GM12891 (cell line): ENCODE measurements at regions not wholly inside any gene's neighbourhood (a gene's known extent, or its start where the extent isn't known, plus 50 kb on each side); places are given as distances from the start of the nearest gene placed in this dataset.

Experiments
- DNase-seq: peaks from one replicate; pipeline ENCODE4 v3.0.0; 2011; ENCODE audit warnings: low spot score; ENCODE audit not compliant: insufficient read length
- FAIRE-seq: peaks from 2 replicates; lab custom pipeline; 2011; peaks lifted over from hg19 to GRCh38; lab: Jason Lieb, UNC
- PAX5 ChIP-seq: IDR thresholded peaks from 2 replicates; pipeline ENCODE4 v1.6.1; 2011; ENCODE audit warnings: low read length, moderate library complexity, mild to moderate bottlenecking; ENCODE audit not compliant: insufficient read depth, severe bottlenecking
- POLR2A ChIP-seq: IDR thresholded peaks from 2 replicates; pipeline ENCODE4 v1.6.1; 2011; ENCODE audit warnings: low read depth, low read length, control low read depth
- POLR2AphosphoS5 ChIP-seq: IDR thresholded peaks from 2 replicates; pipeline ENCODE4 v1.6.1; 2011; ENCODE audit warnings: low read depth, low read length, control low read depth
- POU2F2 ChIP-seq: IDR thresholded peaks from 2 replicates; pipeline ENCODE4 v1.6.1; 2011; ENCODE audit warnings: low read depth, mild to moderate bottlenecking, control low read depth, low read length, moderate library complexity
- SPI1 ChIP-seq: IDR thresholded peaks from 2 replicates; pipeline ENCODE4 v1.6.1; 2011; ENCODE audit warnings: low read depth, low read length, control low read depth
- TAF1 ChIP-seq: IDR thresholded peaks from 2 replicates; pipeline ENCODE4 v1.6.1; 2011; ENCODE audit warnings: low read depth, low read length, control low read depth

DNA sequence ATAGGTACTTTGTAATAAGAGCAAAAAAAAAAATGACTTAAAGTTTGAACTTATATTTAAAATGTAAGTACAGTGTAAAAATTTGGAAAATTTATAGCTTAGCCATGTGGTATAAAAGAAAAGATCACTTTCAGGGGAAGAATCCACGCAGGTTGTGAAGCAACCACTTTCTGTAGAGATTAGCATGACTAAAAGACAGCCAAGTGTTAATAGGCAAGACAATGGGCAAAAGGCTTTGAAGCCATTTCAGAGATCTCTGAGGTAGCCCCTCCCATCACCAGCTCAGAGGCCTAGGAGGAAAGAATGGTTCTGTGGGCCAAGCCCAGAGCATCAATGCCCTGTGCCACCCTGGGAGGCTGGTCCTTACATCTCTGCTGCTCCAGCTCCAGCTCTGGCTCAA lies 346.3 kb upstream of the CHD1 start:
- DNase-seq (no peak), FAIRE-seq (no peak)
- TF ChIP-seq PAX5: no peak
- TF ChIP-seq POLR2A: no peak
- no peak for TF ChIP-seq SPI1
- no peak for TF ChIP-seq POU2F2
- no peak for TF ChIP-seq TAF1
- no peak for TF ChIP-seq POLR2AphosphoS5

DNA sequence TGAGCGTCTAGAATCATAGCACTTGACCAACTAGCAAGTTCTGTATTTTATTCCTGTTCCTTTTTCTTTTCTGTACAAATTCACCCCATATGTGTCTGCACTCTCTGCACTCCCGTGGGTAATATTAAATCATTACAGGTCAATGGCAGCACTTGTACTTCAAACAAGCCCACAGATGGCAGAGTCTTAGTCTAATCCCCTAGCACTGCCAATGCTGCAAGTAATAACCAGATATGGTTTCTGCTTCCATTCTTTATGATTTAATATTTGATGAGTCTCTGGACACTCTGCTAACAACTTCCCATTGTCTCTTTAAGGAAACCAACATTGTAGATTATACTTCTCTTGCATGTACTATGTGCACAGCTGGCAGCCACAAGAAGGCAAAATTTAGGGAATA lies 343.8 kb upstream of the CHD1 start:
- DNase-seq (no peak), FAIRE-seq (no peak)
- TF ChIP-seq PAX5: no peak
- no peak for TF ChIP-seq TAF1
- no peak for TF ChIP-seq POLR2A
- no peak for TF ChIP-seq POU2F2
- TF ChIP-seq SPI1: no peak
- TF ChIP-seq POLR2AphosphoS5: no peak

DNA sequence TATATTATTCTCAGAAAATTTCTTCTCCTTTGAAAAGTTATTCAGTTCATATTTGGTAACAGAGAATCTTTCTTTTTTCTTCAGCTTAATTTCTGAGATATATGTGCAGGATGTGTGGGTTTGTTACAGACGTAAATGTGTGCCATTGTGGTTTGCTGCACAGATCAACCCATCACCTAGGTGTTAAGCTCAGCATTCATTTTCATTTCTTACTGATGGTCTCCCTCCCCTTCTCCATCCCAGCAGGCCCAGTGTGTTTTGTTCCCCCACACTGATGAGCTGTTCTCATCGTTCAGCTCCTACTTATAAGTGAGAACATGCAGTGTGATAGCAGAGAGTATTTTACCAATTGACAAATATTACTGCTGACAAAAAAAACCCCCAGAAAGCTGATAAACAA lies 330.0 kb upstream of the CHD1 start:
- no peak for TF ChIP-seq POLR2A
- FAIRE-seq (no peak), DNase-seq (no peak)

DNA sequence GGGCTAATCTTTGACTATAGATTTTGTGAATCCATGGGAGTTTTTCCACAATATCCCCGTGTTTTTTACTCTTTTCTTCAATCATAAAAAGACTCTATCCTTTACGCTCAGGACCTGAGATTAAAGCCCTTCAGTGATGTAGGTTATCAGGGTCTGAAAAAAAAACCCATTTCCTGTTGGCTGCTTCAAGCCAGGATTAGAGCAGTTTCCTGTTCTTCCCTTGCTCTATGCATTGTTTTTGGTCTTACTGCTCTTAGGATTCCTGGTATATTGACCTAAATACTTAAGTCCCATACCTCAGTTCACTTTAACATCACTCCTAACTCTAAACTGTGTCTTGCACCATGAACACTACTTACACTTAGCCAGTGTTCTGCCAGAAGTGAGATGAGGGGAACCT lies 319.3 kb upstream of the CHD1 start:
- FAIRE-seq: no peak
- no peak for DNase-seq
- TF ChIP-seq POLR2A (no peak), PAX5 (no peak), POLR2AphosphoS5 (no peak), SPI1 (no peak), TAF1 (no peak), POU2F2 (no peak)

DNA sequence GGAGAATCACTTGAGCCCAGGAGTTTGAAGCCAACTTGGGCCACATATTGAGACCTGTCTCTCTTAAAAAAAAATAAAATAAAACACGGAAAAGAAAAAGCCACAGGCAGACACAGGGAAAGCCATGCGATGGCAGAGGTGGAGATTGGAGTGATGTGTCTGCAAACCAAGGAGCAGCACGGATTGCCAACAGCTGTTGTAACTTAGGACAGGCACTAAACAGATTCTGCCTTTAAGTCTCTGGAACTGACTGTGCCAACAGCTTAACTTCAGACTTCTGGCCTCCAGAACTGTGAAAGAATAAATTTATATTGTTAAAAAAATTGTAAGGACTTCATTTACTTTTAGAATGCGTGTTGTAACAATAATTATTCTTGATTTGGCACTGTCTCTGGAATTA lies 318.5 kb upstream of the CHD1 start:
- FAIRE-seq: no peak
- no peak for DNase-seq

DNA sequence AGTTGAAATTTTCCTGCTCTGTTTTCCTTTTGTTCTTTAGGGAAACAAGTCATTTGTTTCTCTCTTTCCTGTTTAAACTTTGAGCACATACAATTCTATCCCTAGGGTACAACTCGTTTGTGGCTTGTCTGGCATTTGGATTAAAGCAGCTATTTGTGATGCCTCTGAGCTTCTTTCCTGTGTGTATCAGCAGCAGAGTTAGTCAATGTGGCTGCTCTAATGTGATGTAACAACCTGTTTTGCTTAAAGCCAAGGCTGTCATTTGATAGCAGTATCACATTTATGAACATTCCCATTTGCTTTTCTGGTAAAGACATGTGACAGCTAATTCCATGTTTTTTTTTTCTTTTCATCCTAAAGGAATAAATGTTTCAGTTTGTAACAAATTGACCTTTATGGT lies 314.3 kb upstream of the CHD1 start:
- TF ChIP-seq POU2F2: no peak
- TF ChIP-seq SPI1: no peak
- TF ChIP-seq PAX5: no peak
- FAIRE-seq: no peak
- no peak for DNase-seq

More for the DNA sequence above, 318.5 kb upstream of the CHD1 start:
- TF ChIP-seq TAF1 (no peak), POU2F2 (no peak), POLR2A (no peak), SPI1 (no peak), PAX5 (no peak), POLR2AphosphoS5 (no peak)

DNA sequence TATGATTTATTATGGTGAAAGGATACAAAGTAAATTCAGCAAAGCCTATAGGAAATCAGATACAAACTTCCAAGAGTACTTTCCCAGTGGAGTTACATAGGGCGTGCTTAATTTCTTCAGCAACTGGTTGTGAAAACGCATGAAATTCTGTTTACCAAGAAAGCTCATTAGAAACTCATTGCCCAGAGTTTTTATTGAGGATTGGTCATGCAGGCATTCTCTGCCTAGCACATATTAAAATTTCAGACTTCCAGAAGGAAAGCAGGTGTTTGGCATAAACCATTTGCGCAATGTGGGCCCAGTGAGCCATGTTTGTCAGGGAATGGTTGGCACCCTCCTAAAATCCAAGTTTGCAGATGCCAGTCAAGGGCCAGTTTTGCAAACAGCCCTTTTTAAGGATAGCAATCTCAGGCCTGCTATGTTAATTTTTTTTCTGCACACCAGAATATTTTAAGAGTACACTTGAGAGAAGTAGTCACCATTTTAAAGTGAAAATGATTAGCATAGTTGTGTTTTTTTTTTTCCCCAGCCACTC lies 311.1 kb upstream of the CHD1 start:
- FAIRE-seq: no peak
- no peak for TF ChIP-seq POU2F2
- TF ChIP-seq POLR2AphosphoS5: no peak
- no peak for TF ChIP-seq TAF1
- no peak for TF ChIP-seq POLR2A
- TF ChIP-seq PAX5: no peak
- no peak for TF ChIP-seq SPI1
- no peak for DNase-seq

DNA sequence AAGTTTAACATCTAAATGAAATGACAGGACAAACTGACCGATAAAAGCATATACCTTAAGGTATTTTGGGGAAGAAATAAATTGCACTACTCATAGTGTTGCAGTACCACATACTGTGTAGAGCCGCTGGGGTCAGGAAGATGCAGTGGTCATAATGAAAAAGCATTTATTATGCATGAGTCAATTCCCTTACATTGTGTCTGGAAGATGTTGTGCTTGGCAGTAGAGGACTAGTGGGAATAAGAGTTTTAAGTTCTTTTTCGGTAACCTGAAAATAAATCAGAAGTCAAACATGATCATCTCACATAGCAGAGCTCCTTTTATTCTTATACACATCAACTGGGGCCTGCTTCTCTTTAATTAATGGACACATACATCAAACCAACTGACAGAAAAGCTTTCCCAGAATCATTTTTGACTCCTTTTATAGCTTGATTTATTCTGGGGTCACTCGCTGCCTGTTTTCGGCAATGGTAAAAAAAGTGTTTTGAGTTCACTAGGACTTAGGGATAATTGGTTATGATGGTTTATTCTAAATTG lies 262.5 kb upstream of the CHD1 start:
- FAIRE-seq (no peak), DNase-seq (no peak)
- TF ChIP-seq TAF1 (no peak), PAX5 (no peak), SPI1 (no peak), POLR2A (no peak), POU2F2 (no peak), POLR2AphosphoS5 (no peak)

DNA sequence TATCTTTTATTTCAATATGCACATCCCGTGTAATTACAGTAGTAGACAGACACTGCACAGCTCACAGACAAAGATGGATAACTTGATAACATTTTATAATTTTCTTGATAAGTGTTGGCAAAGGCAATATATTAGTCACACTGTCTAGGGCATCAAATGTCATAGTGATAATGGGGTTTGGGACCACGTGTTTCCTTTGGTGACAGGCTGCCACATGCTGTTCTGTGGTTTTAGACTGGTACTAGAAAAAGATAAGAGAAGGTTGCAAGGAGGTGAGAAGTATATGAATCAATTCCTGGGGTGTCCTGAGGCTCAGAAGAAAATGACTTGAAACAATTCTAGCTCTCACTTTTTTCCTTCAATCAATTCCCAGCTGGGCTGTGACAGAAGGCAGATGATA lies 258.8 kb upstream of the CHD1 start:
- no peak for FAIRE-seq
- no peak for DNase-seq
- no peak for TF ChIP-seq POU2F2
- no peak for TF ChIP-seq POLR2AphosphoS5
- no peak for TF ChIP-seq POLR2A
- TF ChIP-seq PAX5: no peak
- no peak for TF ChIP-seq SPI1
- no peak for TF ChIP-seq TAF1

DNA sequence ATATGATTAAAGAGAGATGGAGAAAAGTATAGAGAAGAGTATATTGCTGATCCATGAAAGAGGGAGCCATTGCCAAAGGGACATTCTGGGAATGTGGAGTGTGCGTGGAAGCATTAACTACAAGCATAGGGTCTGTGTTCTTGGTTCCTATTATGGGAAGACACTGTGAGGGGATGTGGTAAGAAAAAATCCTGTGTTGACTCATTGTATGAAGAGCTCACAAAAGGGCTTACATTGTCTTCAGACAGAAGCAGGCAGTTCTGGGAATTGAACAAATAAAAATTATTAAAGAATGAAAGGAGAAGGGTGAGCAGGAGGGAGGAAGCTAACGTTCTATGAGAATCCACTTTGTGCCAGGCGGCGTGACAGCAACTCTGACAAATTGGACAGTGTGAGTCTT lies 250.4 kb upstream of the CHD1 start:
- TF ChIP-seq SPI1: no peak
- no peak for TF ChIP-seq POU2F2
- TF ChIP-seq POLR2A: no peak
- TF ChIP-seq POLR2AphosphoS5: no peak
- no peak for TF ChIP-seq TAF1
- no peak for TF ChIP-seq PAX5
- FAIRE-seq (no peak), DNase-seq (no peak)
